GM23248 (cell line): ENCODE measurements at regions not wholly inside any gene's neighbourhood (a gene's known extent, or its start where the extent isn't known, plus 50 kb on each side); places are given as distances from the start of the nearest gene placed in this dataset.
"Not testable (repeated sequence)": the region's sequence is repeated elsewhere in the genome, so short reads cannot be mapped to it uniquely, and the experiment has no call there.

ENCODE experiments used
- DNase-seq: peaks from one replicate; pipeline ENCODE4 v3.0.0-alpha.2; 2015
- H2AFZ ChIP-seq: fragments of 200-600 bp; sonication (generic); 2 replicates; pipeline ENCODE4 v1.6.1; 2016; ENCODE audit warnings: antibody characterized with exemption
- H3F3A ChIP-seq: fragments of 200-600 bp; sonication (generic); 2 replicates; pipeline ENCODE4 v1.6.1; 2016; ENCODE audit warnings: mild to moderate bottlenecking, antibody characterized with exemption, mixed run types; ENCODE audit not compliant: insufficient read depth
- H3K27ac ChIP-seq: fragments of 200-600 bp; sonication (generic); 2 replicates; pipeline ENCODE4 v1.5.1; 2016; ENCODE audit warnings: mild to moderate bottlenecking
- H3K27me3 ChIP-seq: fragments of 200-600 bp; sonication (generic); replicated peaks from 2 replicates; pipeline ENCODE4 v1.6.1; 2016; ENCODE audit warnings: mild to moderate bottlenecking; ENCODE audit not compliant: insufficient read depth
- H3K36me3 ChIP-seq: fragments of 200-600 bp; sonication (generic); 2 replicates; pipeline ENCODE4 v1.6.1; 2016; ENCODE audit warnings: low read depth, mild to moderate bottlenecking
- H3K4me1 ChIP-seq: fragments of 200-600 bp; sonication (generic); 2 replicates; pipeline ENCODE4 v1.6.1; 2016; ENCODE audit warnings: mild to moderate bottlenecking; ENCODE audit not compliant: insufficient read depth
- H3K4me2 ChIP-seq: fragments of 200-600 bp; sonication (generic); one replicate; pipeline ENCODE4 v1.6.1; 2016; ENCODE audit warnings: mild to moderate bottlenecking; ENCODE audit not compliant: unreplicated experiment
- H3K4me3 ChIP-seq: fragments of 200-600 bp; sonication (generic); 2 replicates; pipeline ENCODE4 v1.5.1; 2016; ENCODE audit warnings: mild to moderate bottlenecking
- H3K79me2 ChIP-seq: fragments of 200-600 bp; sonication (generic); 2 replicates; pipeline ENCODE4 v1.6.1; 2016; ENCODE audit warnings: mild to moderate bottlenecking; ENCODE audit not compliant: insufficient read depth
- H3K9ac ChIP-seq: fragments of 200-600 bp; sonication (generic); 2 replicates; pipeline ENCODE4 v1.6.1; 2016; ENCODE audit warnings: mild to moderate bottlenecking
- H3K9me2 ChIP-seq: fragments of 200-600 bp; sonication (generic); 2 replicates; pipeline ENCODE4 v1.6.1; 2016; ENCODE audit warnings: mixed run types, mild to moderate bottlenecking, moderate library complexity; ENCODE audit not compliant: insufficient read depth
- H3K9me3 ChIP-seq: fragments of 200-600 bp; sonication (generic); one replicate; pipeline ENCODE4 v1.6.1; 2017; ENCODE audit warnings: low read depth
- H4K20me1 ChIP-seq: fragments of 200-600 bp; sonication (generic); 2 replicates; pipeline ENCODE4 v1.6.0; 2016; ENCODE audit not compliant: insufficient read depth
- EZH2 ChIP-seq: fragments of 200-600 bp; sonication (generic); IDR thresholded peaks from 2 replicates; pipeline ENCODE4 v1.6.1; 2018; ENCODE audit warnings: antibody characterized with exemption, mild to moderate bottlenecking; ENCODE audit not compliant: insufficient read depth, poor library complexity, severe bottlenecking
- EZH2phosphoT487 ChIP-seq: fragments of 200-600 bp; sonication (generic); IDR thresholded peaks from 2 replicates; pipeline ENCODE4 v1.6.1; 2018; ENCODE audit warnings: antibody characterized with exemption, moderate library complexity, mild to moderate bottlenecking, low read depth; ENCODE audit not compliant: insufficient read depth
- WGBS, 2 experiments: methylation state at CpG; one replicate each; pipeline ENCODE4 v1.1.6; 2015 to 2017; ENCODE audit warnings: low lambda C conversion rate in 2 of 2, low coverage in 1 of 2; ENCODE audit errors: missing lambda C conversion rate in 2 of 2; 5-methylcytosine and 5-hydroxymethylcytosine counted together
- in situ Hi-C: fragments of 300-500 bp; cut with MboI; formaldehyde crosslinking; loops from 2 replicates; pipeline ENCODE4 v1.15.0; 2020

DNA sequence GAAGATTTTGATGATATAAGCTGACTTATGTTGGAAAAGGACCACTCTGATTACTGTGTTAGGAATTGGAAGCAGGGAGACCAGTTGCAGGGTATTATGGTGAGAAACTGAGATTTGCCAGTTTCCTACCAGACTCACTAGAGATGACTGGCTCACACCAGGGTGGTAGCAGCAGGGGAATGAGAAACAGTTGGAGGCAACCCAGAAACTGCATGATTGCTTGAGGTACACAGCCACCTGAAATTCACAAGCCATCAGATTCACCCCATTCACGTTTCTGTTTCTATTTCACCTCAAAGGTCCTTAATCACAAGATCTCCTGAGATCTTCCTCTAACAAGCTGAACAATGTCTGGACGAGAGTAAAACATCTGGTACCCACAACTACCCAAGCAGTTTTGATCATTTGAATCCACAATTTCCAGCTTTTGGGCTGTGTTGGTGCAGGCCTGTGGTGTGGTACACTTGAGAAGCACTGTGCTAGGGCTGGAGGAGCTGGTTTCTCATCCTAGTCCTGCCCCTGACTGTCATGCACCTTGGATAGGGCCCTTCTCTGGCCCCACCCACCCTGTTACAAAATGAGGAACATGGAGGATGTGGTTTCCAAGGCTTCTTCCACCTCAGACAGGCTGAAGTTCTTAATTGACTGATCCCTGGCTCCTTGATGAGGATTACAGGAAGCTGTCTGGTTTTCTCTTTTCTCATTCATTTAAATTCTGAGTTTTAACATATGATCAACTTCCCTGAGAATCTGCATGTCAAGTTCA, 233.4 kb downstream of the INSC start:
- 4 to 6% methylated on average over 2 of the region's 2 CpGs for WGBS, 2 experiments
- Histone ChIP-seq H3K36me3 (no peaks in the 10 kb centered on the region), H3F3A (no peaks in the 10 kb centered on the region), H2AFZ (no peak overlapping the region), H3K27me3 (no peaks in the 10 kb centered on the region), H3K9ac (no peak overlapping the region), H3K9me2 (no peaks in the 10 kb centered on the region), H3K4me3 (no peak overlapping the region), H3K9me3 (no peaks in the 10 kb centered on the region), H3K27ac (no peak overlapping the region), H4K20me1 (no peaks in the 10 kb centered on the region), H3K4me2 (no peak overlapping the region), H3K4me1 (no peaks in the 10 kb centered on the region), H3K79me2 (no peaks in the 10 kb centered on the region)
- TF ChIP-seq EZH2 (no peak), EZH2phosphoT487 (no peak)
- in situ Hi-C loops, result no loop called here
- no peak for DNase-seq

DNA sequence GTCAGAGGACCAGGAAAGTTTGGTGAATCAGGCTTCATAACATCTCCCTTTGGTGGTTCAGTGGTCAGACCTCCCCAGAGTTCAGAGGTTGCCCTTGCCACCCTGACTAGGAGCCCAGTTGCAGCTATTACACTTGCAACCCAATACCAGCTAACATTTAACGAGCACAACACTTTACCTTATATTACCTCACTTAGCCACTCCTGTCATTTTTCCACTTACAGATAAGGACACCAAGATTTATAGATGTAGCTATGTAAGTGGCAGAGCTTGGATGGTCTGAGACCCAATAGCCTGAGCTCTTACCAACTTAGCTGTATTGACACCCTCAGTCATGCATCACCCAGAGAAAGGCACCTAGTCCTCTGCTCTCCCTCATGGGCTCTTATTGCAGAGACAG, 234.7 kb downstream of the INSC start:
- Histone ChIP-seq H3K9ac (no peak overlapping the region), H3K27ac (no peak overlapping the region), H4K20me1 (no peaks in the 10 kb centered on the region), H3K79me2 (no peaks in the 10 kb centered on the region), H3K36me3 (no peaks in the 10 kb centered on the region), H3K27me3 (no peaks in the 10 kb centered on the region), H3K9me3 (no peaks in the 10 kb centered on the region), H2AFZ (no peak overlapping the region), H3K9me2 (no peaks in the 10 kb centered on the region), H3K4me2 (no peak overlapping the region), H3K4me1 (no peaks in the 10 kb centered on the region), H3K4me3 (no peak overlapping the region), H3F3A (no peaks in the 10 kb centered on the region)
- TF ChIP-seq EZH2, result no peak
- no peak for TF ChIP-seq EZH2phosphoT487
- no peak for DNase-seq
- in situ Hi-C loops, result no loop called here
- 17 to 31% methylated on average over 1 of the region's 1 CpG for WGBS, 2 experiments

DNA sequence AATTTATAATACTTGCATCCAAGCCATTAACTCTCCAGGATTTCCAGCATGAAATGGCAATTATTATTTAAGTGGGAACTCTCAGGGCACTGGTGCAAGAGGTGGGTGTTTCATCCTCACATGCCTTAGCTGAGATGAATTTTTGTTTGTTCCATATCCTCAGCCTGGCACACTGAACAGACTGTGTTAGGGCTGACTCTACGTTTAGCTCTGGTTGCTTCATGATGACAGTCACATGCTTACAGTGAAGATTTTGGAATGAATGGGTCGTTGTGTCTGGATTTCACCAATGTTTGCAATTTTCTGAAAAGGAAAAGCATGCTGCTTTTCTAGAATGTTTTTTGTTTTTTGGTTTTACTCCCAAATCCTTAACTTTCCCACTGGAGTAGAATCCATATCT, 246.6 kb downstream of the INSC start:
- Histone ChIP-seq H3K27ac (no peak overlapping the region), H3K4me2 (no peak overlapping the region), H3K9ac (no peak overlapping the region), H3K79me2 (no peaks in the 10 kb centered on the region), H3K9me2 (no peaks in the 10 kb centered on the region), H3K4me3 (no peak overlapping the region), H3F3A (no peaks in the 10 kb centered on the region), H4K20me1 (no peaks in the 10 kb centered on the region), H3K4me1 (no peaks in the 10 kb centered on the region), H2AFZ (no peak overlapping the region), H3K27me3 (no peaks in the 10 kb centered on the region), H3K9me3 (no peaks in the 10 kb centered on the region), H3K36me3 (no peaks in the 10 kb centered on the region)
- in situ Hi-C loops, result no loop called here
- WGBS, 2 experiments, result 0 to 4% methylated on average over 2 of the region's 2 CpGs
- DNase-seq, result no peak
- no peak for TF ChIP-seq EZH2phosphoT487
- TF ChIP-seq EZH2, result no peak

DNA sequence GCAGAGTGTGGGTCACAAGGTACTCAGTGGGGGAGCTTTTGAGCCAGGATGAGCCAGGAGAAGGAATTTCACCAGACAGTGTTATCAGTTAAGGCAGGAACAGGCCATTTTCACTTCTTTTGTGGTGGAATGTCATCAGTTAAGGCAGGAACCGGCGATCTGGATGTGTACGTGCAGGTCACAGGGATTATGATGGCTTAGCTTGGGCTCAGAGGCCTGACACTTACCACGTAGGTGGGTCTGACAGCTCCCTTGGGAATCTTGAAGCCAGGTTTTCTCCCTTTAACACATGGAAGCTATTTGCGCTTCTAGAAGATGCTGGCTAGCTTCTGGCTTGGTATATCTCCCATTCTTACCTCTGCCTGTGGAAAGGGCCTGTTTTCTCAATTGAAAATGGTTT, 250.6 kb downstream of the INSC start:
- H3K79me2 ChIP-seq, H3K4me2 ChIP-seq, DNase-seq, H3K27ac ChIP-seq, H3F3A ChIP-seq, H2AFZ ChIP-seq, H3K27me3 ChIP-seq, H3K4me3 ChIP-seq, in situ Hi-C loops, H3K9ac ChIP-seq, H4K20me1 ChIP-seq, H3K9me2 ChIP-seq, H3K4me1 ChIP-seq, H3K36me3 ChIP-seq, H3K9me3 ChIP-seq: not testable (repeated sequence)
- 10% methylated on average over 5 of the region's 5 CpGs for WGBS, 2 experiments

GRCh38 chr11:15367695-15368094, 253.0 kb downstream of the INSC start:
- no peak overlapping the region for H3K4me3 ChIP-seq
- in situ Hi-C loops, result no loop called here
- WGBS, 2 experiments, result 22 to 24% methylated on average over 6 of the region's 6 CpGs
- no peak overlapping the region for H2AFZ ChIP-seq
- H3K27ac ChIP-seq, result no peak overlapping the region
- DNase-seq, result no peak
- H3K79me2 ChIP-seq, result no peaks in the 10 kb centered on the region
- H3K9ac ChIP-seq, result no peak overlapping the region
- no peaks in the 10 kb centered on the region for H3F3A ChIP-seq
- H3K27me3 ChIP-seq, result no peaks in the 10 kb centered on the region
- TF ChIP-seq EZH2 (no peak), EZH2phosphoT487 (no peak)
- no peaks in the 10 kb centered on the region for H3K4me1 ChIP-seq
- no peaks in the 10 kb centered on the region for H4K20me1 ChIP-seq
- H3K36me3 ChIP-seq, result no peaks in the 10 kb centered on the region
- no peaks in the 10 kb centered on the region for H3K9me2 ChIP-seq
- no peak overlapping the region for H3K4me2 ChIP-seq
- H3K9me3 ChIP-seq, result no peaks in the 10 kb centered on the region
